ENCODE measurements at regions not wholly inside any gene's neighbourhood (a gene's known extent, or its start where the extent isn't known, plus 50 kb on each side); places are given as distances from the start of the nearest gene placed in this dataset.

- TF ChIP-seq UBTF (CRISPR knock-in tag; IDR thresholded peaks at IDR 0.05) (no peak), ZBTB40 (IDR thresholded peaks at IDR 0.05) (no peak), ZBTB40 (CRISPR knock-in tag; IDR thresholded peaks at IDR 0.05) (no peak), ZNF501 (CRISPR knock-in tag; IDR thresholded peaks at IDR 0.05) (no peak), ZNF557 (CRISPR knock-in tag; IDR thresholded peaks at IDR 0.05) (no peak), ZNF367 (CRISPR knock-in tag; IDR thresholded peaks at IDR 0.05; ENCODE audit: borderline replicate concordance) (no peak), ZBTB43 (CRISPR knock-in tag; conservative IDR thresholded peaks at IDR 0.05) (no peak), SP1 (IDR thresholded peaks at IDR 0.05) (no peak), SP1 (CRISPR knock-in tag; IDR thresholded peaks at IDR 0.05) (no peak), EZH2 (conservative IDR thresholded peaks at IDR 0.05; ENCODE audit: low read depth, low read length) (no peak), SRF (IDR thresholded peaks at IDR 0.05; ENCODE audit: low read depth, low read length) (no peak)
Measured at GRCh38 chr2:203800783-203801182, 66.8 kb upstream of the CTLA4 start.

Data from HepG2 (cell line).